PC-3 (cell line): ENCODE measurements at regions not wholly inside any gene's neighbourhood (a gene's known extent, or its start where the extent isn't known, plus 50 kb on each side); places are given as distances from the start of the nearest gene placed in this dataset.

Experiments
- EZH2 ChIP-seq: fragments of 300-600 bp; sonication (generic); IDR thresholded peaks from one replicate; pipeline ENCODE4 v1.6.1; 2017; ENCODE audit warnings: antibody characterized with exemption, mild to moderate bottlenecking, low read length; ENCODE audit not compliant: unreplicated experiment
- EZH2phosphoT487 ChIP-seq: fragments of 300-600 bp; sonication (generic); IDR thresholded peaks from 2 replicates; pipeline ENCODE4 v1.6.1; 2018; ENCODE audit warnings: mild to moderate bottlenecking, antibody characterized with exemption, low read length, borderline replicate concordance
- TF ChIP-seq, protein P1 (sequence below): fragments of 300-600 bp; sonication (generic); conservative IDR thresholded peaks from 2 replicates; pipeline ENCODE4 v1.5.1; 2017; ENCODE audit warnings: antibody characterized with exemption, low read depth, mild to moderate bottlenecking, low read length

DNA sequence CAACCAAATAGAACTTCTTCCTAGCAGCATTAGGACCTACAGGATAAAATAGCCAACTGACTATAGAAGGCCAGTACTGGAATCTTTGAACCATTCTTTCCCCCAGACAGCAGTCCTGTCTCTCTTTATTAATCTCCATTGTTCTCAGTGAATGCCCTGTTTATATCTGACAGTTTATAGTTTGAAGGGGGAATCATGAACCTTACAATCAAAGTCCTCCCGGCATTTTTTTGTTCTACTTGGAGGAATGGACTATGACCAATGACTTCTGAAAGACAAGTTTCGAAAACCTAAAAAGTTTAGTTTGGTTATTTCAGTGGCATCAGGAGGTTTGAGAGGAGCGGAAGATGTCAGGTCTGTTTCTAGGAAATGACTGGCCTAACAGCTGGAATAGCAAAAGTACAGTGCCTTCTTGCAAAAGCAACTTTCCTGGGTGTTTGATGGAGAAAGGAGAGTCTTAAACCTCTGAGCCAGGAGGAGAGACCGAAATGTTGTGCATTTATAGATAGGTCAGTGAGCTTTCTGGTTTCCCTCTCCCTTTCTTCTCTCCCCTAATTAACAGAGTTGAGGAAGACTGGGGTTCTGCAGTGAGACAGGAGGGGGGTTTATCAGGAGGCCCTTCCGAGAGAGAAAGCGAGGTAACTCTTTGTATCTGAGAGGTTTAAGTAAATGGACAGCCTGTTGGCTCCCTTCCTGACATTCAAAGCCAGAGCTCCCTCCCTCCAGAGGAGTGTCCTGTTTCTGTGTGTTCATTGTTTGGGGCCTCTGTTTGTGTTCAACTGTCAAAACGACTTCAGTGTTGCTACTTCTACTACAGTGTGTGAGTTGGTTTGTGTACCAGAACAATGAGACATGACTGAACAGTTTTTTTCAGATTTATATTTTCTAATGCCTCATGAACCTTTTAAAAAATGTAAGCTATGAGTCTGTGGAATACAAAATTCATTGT is 383.0 kb upstream of the RARB start:
- TF ChIP-seq, protein P1, sequence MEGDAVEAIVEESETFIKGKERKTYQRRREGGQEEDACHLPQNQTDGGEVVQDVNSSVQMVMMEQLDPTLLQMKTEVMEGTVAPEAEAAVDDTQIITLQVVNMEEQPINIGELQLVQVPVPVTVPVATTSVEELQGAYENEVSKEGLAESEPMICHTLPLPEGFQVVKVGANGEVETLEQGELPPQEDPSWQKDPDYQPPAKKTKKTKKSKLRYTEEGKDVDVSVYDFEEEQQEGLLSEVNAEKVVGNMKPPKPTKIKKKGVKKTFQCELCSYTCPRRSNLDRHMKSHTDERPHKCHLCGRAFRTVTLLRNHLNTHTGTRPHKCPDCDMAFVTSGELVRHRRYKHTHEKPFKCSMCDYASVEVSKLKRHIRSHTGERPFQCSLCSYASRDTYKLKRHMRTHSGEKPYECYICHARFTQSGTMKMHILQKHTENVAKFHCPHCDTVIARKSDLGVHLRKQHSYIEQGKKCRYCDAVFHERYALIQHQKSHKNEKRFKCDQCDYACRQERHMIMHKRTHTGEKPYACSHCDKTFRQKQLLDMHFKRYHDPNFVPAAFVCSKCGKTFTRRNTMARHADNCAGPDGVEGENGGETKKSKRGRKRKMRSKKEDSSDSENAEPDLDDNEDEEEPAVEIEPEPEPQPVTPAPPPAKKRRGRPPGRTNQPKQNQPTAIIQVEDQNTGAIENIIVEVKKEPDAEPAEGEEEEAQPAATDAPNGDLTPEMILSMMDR, result no peak
- TF ChIP-seq EZH2 (no peak), EZH2phosphoT487 (no peak)
